ENCODE measurements at regions not wholly inside any gene's neighbourhood (a gene's known extent, or its start where the extent isn't known, plus 50 kb on each side); places are given as distances from the start of the nearest gene placed in this dataset.

GRCh38 chr1:221101807-221102605, 222.8 kb downstream of the HLX start:
- H3K27ac Mint-ChIP-seq: no peak overlapping the region
- no peak overlapping the region for H3K4me3 Mint-ChIP-seq
- no peak for DNase-seq (ENCODE audit: low spot score)
- H3K4me1 Mint-ChIP-seq (ENCODE audit: low read depth): peaks cover 6% of the 10 kb centered on the region
- peaks cover 23% of the 10 kb centered on the region for H3K9me3 Mint-ChIP-seq
- H3K27me3 Mint-ChIP-seq (ENCODE audit: low read depth): no peaks in the 10 kb centered on the region
- peaks cover 4% of the 10 kb centered on the region for H3K36me3 Mint-ChIP-seq (ENCODE audit: low read depth)

GRCh38 chr1:221104596-221104995, 225.4 kb downstream of the HLX start:
- Mint-ChIP-seq H3K27ac (no peak overlapping the region), H3K36me3 (ENCODE audit: low read depth) (no peaks in the 10 kb centered on the region), H3K27me3 (ENCODE audit: low read depth) (no peaks in the 10 kb centered on the region), H3K4me1 (ENCODE audit: low read depth) (peaks cover 3% of the 10 kb centered on the region), H3K4me3 (no peak overlapping the region), H3K9me3 (peaks cover 6% of the 10 kb centered on the region)
- no peak for DNase-seq (ENCODE audit: low spot score)

- DNase-seq (ENCODE audit: low spot score): no peak
- H3K4me3 Mint-ChIP-seq: no peak overlapping the region
- H3K27ac Mint-ChIP-seq: no peak overlapping the region
- H3K36me3 Mint-ChIP-seq (ENCODE audit: low read depth): no peaks in the 10 kb centered on the region
- peaks cover 5% of the 10 kb centered on the region for H3K9me3 Mint-ChIP-seq
- H3K27me3 Mint-ChIP-seq (ENCODE audit: low read depth): no peaks in the 10 kb centered on the region
- H3K4me1 Mint-ChIP-seq (ENCODE audit: low read depth): peaks cover 1% of the 10 kb centered on the region
Measured at GRCh38 chr1:221105578-221105977, 226.3 kb downstream of the HLX start.

- DNase-seq (ENCODE audit: low spot score): no peak
- Mint-ChIP-seq H3K4me3 (no peak overlapping the region), H3K27ac (no peak overlapping the region), H3K9me3 (peaks cover 5% of the 10 kb centered on the region), H3K27me3 (ENCODE audit: low read depth) (no peaks in the 10 kb centered on the region), H3K4me1 (ENCODE audit: low read depth) (no peaks in the 10 kb centered on the region), H3K36me3 (ENCODE audit: low read depth) (no peaks in the 10 kb centered on the region)
Measured at GRCh38 chr1:221106616-221107015, 227.4 kb downstream of the HLX start.

GRCh38 chr1:221109930-221110329, 230.7 kb downstream of the HLX start:
- no peaks in the 10 kb centered on the region for H3K4me1 Mint-ChIP-seq (ENCODE audit: low read depth)

GRCh38 chr1:221117133-221117532, 237.9 kb downstream of the HLX start:
- Mint-ChIP-seq H3K36me3 (ENCODE audit: low read depth) (no peaks in the 10 kb centered on the region), H3K4me3 (no peak overlapping the region), H3K4me1 (ENCODE audit: low read depth) (no peaks in the 10 kb centered on the region), H3K27me3 (ENCODE audit: low read depth) (no peaks in the 10 kb centered on the region), H3K27ac (no peak overlapping the region), H3K9me3 (peaks cover 6% of the 10 kb centered on the region)
- DNase-seq (ENCODE audit: low spot score): no peak

More at GRCh38 chr1:221109930-221110329, 230.7 kb downstream of the HLX start:
- H3K4me3 Mint-ChIP-seq: no peak overlapping the region
- no peaks in the 10 kb centered on the region for H3K27me3 Mint-ChIP-seq (ENCODE audit: low read depth)
- H3K27ac Mint-ChIP-seq: no peak overlapping the region
- no peaks in the 10 kb centered on the region for H3K36me3 Mint-ChIP-seq (ENCODE audit: low read depth)
- H3K9me3 Mint-ChIP-seq: no peaks in the 10 kb centered on the region
- no peak for DNase-seq (ENCODE audit: low spot score)

- Mint-ChIP-seq H3K9me3 (peaks cover 6% of the 10 kb centered on the region), H3K27me3 (ENCODE audit: low read depth) (no peaks in the 10 kb centered on the region), H3K36me3 (ENCODE audit: low read depth) (no peaks in the 10 kb centered on the region), H3K27ac (no peak overlapping the region), H3K4me3 (no peak overlapping the region), H3K4me1 (ENCODE audit: low read depth) (no peaks in the 10 kb centered on the region)
- no peak for DNase-seq (ENCODE audit: low spot score)
Measured at GRCh38 chr1:221117548-221117951, 238.3 kb downstream of the HLX start.

GRCh38 chr1:221118176-221118937, 239.1 kb downstream of the HLX start:
- Mint-ChIP-seq H3K9me3 (peaks cover 6% of the 10 kb centered on the region), H3K4me1 (ENCODE audit: low read depth) (no peaks in the 10 kb centered on the region), H3K27me3 (ENCODE audit: low read depth) (no peaks in the 10 kb centered on the region), H3K27ac (no peak overlapping the region), H3K4me3 (no peak overlapping the region), H3K36me3 (ENCODE audit: low read depth) (no peaks in the 10 kb centered on the region)
- DNase-seq (ENCODE audit: low spot score): no peak

GRCh38 chr1:221118938-221119320, 239.7 kb downstream of the HLX start:
- no peak overlapping the region for H3K4me3 Mint-ChIP-seq
- H3K36me3 Mint-ChIP-seq (ENCODE audit: low read depth): no peaks in the 10 kb centered on the region
- DNase-seq (ENCODE audit: low spot score): no peak
- H3K27ac Mint-ChIP-seq: no peak overlapping the region
- H3K4me1 Mint-ChIP-seq (ENCODE audit: low read depth): no peaks in the 10 kb centered on the region
- H3K9me3 Mint-ChIP-seq: peaks cover 6% of the 10 kb centered on the region
- H3K27me3 Mint-ChIP-seq (ENCODE audit: low read depth): no peaks in the 10 kb centered on the region

GRCh38 chr1:221122501-221122900, 243.3 kb downstream of the HLX start:
- no peaks in the 10 kb centered on the region for H3K27me3 Mint-ChIP-seq (ENCODE audit: low read depth)
- H3K36me3 Mint-ChIP-seq (ENCODE audit: low read depth): no peaks in the 10 kb centered on the region
- H3K4me1 Mint-ChIP-seq (ENCODE audit: low read depth): no peaks in the 10 kb centered on the region
- H3K9me3 Mint-ChIP-seq: peaks cover 6% of the 10 kb centered on the region
- no peak overlapping the region for H3K4me3 Mint-ChIP-seq
- no peak overlapping the region for H3K27ac Mint-ChIP-seq
- no peak for DNase-seq (ENCODE audit: low spot score)

- Mint-ChIP-seq H3K9me3 (peaks cover 5% of the 10 kb centered on the region), H3K36me3 (ENCODE audit: low read depth) (no peaks in the 10 kb centered on the region), H3K4me1 (ENCODE audit: low read depth) (no peaks in the 10 kb centered on the region), H3K27ac (no peak overlapping the region), H3K4me3 (no peak overlapping the region), H3K27me3 (ENCODE audit: low read depth) (no peaks in the 10 kb centered on the region)
- DNase-seq (ENCODE audit: low spot score): no peak
Measured at GRCh38 chr1:221125976-221126375, 246.7 kb downstream of the HLX start.

GRCh38 chr1:221137666-221138065, 258.4 kb downstream of the HLX start:
- no peaks in the 10 kb centered on the region for H3K27me3 Mint-ChIP-seq (ENCODE audit: low read depth)
- H3K36me3 Mint-ChIP-seq (ENCODE audit: low read depth): no peaks in the 10 kb centered on the region
- no peak for DNase-seq (ENCODE audit: low spot score)
- no peaks in the 10 kb centered on the region for H3K4me1 Mint-ChIP-seq (ENCODE audit: low read depth)
- peaks cover 4% of the 10 kb centered on the region for H3K9me3 Mint-ChIP-seq
- H3K4me3 Mint-ChIP-seq: no peak overlapping the region
- H3K27ac Mint-ChIP-seq: no peak overlapping the region

- Mint-ChIP-seq H3K9me3 (peaks cover 4% of the 10 kb centered on the region), H3K36me3 (ENCODE audit: low read depth) (no peaks in the 10 kb centered on the region), H3K27me3 (ENCODE audit: low read depth) (no peaks in the 10 kb centered on the region), H3K4me3 (no peak overlapping the region), H3K4me1 (ENCODE audit: low read depth) (no peaks in the 10 kb centered on the region), H3K27ac (no peak overlapping the region)
- DNase-seq (ENCODE audit: low spot score): no peak
Measured at GRCh38 chr1:221138516-221138915, 259.3 kb downstream of the HLX start.

GRCh38 chr1:221139991-221140390, 260.7 kb downstream of the HLX start:
- no peaks in the 10 kb centered on the region for H3K27me3 Mint-ChIP-seq (ENCODE audit: low read depth)
- H3K27ac Mint-ChIP-seq: no peak overlapping the region
- H3K4me1 Mint-ChIP-seq (ENCODE audit: low read depth): no peaks in the 10 kb centered on the region
- DNase-seq (ENCODE audit: low spot score): no peak
- H3K9me3 Mint-ChIP-seq: peaks cover 4% of the 10 kb centered on the region
- no peak overlapping the region for H3K4me3 Mint-ChIP-seq
- no peaks in the 10 kb centered on the region for H3K36me3 Mint-ChIP-seq (ENCODE audit: low read depth)
